ENCODE measurements at regions not wholly inside any gene's neighbourhood (a gene's known extent, or its start where the extent isn't known, plus 50 kb on each side); places are given as distances from the start of the nearest gene placed in this dataset.

DNA sequence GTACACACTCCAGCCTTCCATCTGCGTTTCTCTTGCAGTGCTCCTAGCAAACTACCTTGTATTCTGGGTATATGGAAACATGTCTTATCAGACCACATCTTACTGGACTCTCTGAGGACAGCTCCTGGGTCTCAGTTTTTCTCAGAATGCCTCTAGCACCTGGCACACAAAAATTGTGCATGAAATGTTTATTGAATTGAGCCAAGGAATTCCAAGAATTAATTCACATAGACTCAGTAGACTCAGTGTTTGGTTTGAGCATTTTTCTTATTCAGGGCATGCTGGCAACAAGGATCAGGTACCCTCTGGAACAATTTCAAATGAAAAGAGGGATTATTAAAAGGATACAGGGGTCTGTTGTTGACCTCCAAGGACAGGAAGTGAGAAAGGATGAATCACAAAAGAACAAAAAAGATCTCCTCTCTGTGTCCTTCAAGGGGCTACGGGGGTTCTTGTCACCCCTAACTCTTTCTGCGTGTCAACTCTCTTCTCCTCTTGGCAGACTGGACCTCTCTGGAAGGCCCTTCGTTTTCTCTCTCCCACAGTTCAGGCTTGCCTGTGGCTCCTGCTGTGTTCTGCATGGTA lies 270.0 kb upstream of the HES1 start:
- TF ChIP-seq ZNF423 (tag by site-specific recombination; IDR thresholded peaks at IDR 0.05): no peak
- TF ChIP-seq ZFP3 (tag by site-specific recombination; IDR thresholded peaks at IDR 0.05; ENCODE audit: low read depth): no peak
- TF ChIP-seq SETDB1 (IDR thresholded peaks at IDR 0.05; ENCODE audit: insufficient read length, low read length): no peak
- TF ChIP-seq, protein P1, sequence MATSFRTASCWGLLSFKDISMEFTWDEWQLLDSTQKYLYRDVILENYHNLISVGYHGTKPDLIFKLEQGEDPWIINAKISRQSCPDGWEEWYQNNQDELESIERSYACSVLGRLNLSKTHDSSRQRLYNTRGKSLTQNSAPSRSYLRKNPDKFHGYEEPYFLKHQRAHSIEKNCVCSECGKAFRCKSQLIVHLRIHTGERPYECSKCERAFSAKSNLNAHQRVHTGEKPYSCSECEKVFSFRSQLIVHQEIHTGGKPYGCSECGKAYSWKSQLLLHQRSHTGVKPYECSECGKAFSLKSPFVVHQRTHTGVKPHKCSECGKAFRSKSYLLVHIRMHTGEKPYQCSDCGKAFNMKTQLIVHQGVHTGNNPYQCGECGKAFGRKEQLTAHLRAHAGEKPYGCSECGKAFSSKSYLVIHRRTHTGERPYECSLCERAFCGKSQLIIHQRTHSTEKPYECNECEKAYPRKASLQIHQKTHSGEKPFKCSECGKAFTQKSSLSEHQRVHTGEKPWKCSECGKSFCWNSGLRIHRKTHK (tag by site-specific recombination; IDR thresholded peaks at IDR 0.05): no peak
- no peak for TF ChIP-seq YY1 (tag by site-specific recombination; IDR thresholded peaks at IDR 0.05)
- TF ChIP-seq ZXDB (tag by site-specific recombination; IDR thresholded peaks at IDR 0.05): no peak
- no peak for TF ChIP-seq ZNF114 (tag by site-specific recombination; IDR thresholded peaks at IDR 0.05)
- TF ChIP-seq, protein P2, sequence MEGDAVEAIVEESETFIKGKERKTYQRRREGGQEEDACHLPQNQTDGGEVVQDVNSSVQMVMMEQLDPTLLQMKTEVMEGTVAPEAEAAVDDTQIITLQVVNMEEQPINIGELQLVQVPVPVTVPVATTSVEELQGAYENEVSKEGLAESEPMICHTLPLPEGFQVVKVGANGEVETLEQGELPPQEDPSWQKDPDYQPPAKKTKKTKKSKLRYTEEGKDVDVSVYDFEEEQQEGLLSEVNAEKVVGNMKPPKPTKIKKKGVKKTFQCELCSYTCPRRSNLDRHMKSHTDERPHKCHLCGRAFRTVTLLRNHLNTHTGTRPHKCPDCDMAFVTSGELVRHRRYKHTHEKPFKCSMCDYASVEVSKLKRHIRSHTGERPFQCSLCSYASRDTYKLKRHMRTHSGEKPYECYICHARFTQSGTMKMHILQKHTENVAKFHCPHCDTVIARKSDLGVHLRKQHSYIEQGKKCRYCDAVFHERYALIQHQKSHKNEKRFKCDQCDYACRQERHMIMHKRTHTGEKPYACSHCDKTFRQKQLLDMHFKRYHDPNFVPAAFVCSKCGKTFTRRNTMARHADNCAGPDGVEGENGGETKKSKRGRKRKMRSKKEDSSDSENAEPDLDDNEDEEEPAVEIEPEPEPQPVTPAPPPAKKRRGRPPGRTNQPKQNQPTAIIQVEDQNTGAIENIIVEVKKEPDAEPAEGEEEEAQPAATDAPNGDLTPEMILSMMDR (tag by site-specific recombination; IDR thresholded peaks at IDR 0.05): no peak
- TF ChIP-seq ZNF747 (tag by site-specific recombination; IDR thresholded peaks at IDR 0.05): no peak
- TF ChIP-seq MEIS1 (CRISPR knock-in tag; IDR thresholded peaks at IDR 0.05; ENCODE audit: borderline replicate concordance): no peak

Measured in HEK293 (cell line).